ENCODE measurements at regions not wholly inside any gene's neighbourhood (a gene's known extent, or its start where the extent isn't known, plus 50 kb on each side); places are given as distances from the start of the nearest gene placed in this dataset.

DNA sequence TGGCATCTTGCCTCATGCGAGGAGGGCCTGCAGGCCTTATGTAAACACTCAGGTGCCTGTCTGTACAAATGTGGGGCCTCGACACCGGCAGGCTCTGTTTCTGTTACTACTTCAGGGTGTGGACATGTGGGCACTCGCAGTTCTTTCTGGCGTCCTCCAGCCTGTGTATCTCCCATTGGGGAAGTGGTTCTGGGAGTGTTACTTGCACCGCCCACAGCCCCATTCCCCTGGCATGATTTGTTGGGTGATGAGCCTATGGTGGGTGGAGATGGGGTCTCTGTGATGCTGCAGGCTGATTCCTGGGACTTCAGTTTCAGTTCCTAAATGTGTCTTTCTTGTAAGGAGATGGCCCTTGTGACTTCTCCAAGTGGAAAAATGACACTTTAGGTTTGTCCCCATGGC, 82.1 kb upstream of the PITX1 start:
- Histone ChIP-seq H4K20me1 (ENCODE audit: control insufficient read depth, extremely low read depth, insufficient read depth, low read length) (no peaks in the 10 kb centered on the region), H3K4me3 (ENCODE audit: control insufficient read depth in 2 of 3, extremely low read depth in 1 of 3, insufficient read depth in 2 of 3, low read depth in 1 of 3, low read length in 3 of 3) (no peak overlapping the region), H3K27ac (ENCODE audit: control insufficient read depth, insufficient read depth, low read length) (no peak overlapping the region), H3K4me2 (ENCODE audit: control insufficient read depth, extremely low read depth, insufficient read depth, low read depth, low read length) (no peak overlapping the region), H3K9ac (ENCODE audit: control insufficient read depth, extremely low read depth, insufficient read depth, low read length) (no peak overlapping the region), H3K4me1 (ENCODE audit: control insufficient read depth, extremely low read depth, insufficient read depth, low read length) (no peaks in the 10 kb centered on the region), H3K79me2 (ENCODE audit: control insufficient read depth, insufficient read depth, low read length) (no peaks in the 10 kb centered on the region), H3K27me3 (ENCODE audit: control insufficient read depth, extremely low read depth, insufficient read depth, low read length) (peaks cover 8% of the 10 kb centered on the region), H3K9me3 (ENCODE audit: control insufficient read depth, low read depth, low read length) (no peaks in the 10 kb centered on the region), H3K9me1 (ENCODE audit: control insufficient read depth, extremely low read depth, insufficient read depth, low read length) (no peaks in the 10 kb centered on the region), H2AFZ (ENCODE audit: control insufficient read depth, low read length) (peak overlapping the region; percentile 33), H3K36me3 (ENCODE audit: control insufficient read depth in 2 of 2, extremely low read depth in 1 of 2, insufficient read depth in 2 of 2, low read length in 2 of 2) (no peaks in the 10 kb centered on the region)
- FAIRE-seq (no peak), DNase-seq (ENCODE audit: low read depth, low spot score) (no peak)
- dilution Hi-C loops (cut with MboI; ENCODE audit: extremely low pct_ligation_motif_present, low sequenced_read_pairs) = no loop called here
- TF ChIP-seq, protein P1, sequence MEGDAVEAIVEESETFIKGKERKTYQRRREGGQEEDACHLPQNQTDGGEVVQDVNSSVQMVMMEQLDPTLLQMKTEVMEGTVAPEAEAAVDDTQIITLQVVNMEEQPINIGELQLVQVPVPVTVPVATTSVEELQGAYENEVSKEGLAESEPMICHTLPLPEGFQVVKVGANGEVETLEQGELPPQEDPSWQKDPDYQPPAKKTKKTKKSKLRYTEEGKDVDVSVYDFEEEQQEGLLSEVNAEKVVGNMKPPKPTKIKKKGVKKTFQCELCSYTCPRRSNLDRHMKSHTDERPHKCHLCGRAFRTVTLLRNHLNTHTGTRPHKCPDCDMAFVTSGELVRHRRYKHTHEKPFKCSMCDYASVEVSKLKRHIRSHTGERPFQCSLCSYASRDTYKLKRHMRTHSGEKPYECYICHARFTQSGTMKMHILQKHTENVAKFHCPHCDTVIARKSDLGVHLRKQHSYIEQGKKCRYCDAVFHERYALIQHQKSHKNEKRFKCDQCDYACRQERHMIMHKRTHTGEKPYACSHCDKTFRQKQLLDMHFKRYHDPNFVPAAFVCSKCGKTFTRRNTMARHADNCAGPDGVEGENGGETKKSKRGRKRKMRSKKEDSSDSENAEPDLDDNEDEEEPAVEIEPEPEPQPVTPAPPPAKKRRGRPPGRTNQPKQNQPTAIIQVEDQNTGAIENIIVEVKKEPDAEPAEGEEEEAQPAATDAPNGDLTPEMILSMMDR (optimal IDR thresholded peaks at IDR 0.05 in 1 of 3, IDR thresholded peaks at IDR 0.05 in 1 of 3, conservative IDR thresholded peaks at IDR 0.05 in 1 of 3; ENCODE audit: extremely low read depth in 1 of 3, insufficient read depth in 2 of 3, low read length in 3 of 3) = no peak
- no peak for TF ChIP-seq EZH2 (IDR thresholded peaks at IDR 0.05; ENCODE audit: low read length)

GRCh38 chr5:135115591-135115990, 81.6 kb upstream of the PITX1 start:
- no peak overlapping the region for H3K9ac ChIP-seq (ENCODE audit: control insufficient read depth, extremely low read depth, insufficient read depth, low read length)
- H4K20me1 ChIP-seq (ENCODE audit: control insufficient read depth, extremely low read depth, insufficient read depth, low read length) = no peaks in the 10 kb centered on the region
- TF ChIP-seq, protein P1 (optimal IDR thresholded peaks at IDR 0.05 in 1 of 3, IDR thresholded peaks at IDR 0.05 in 1 of 3, conservative IDR thresholded peaks at IDR 0.05 in 1 of 3; ENCODE audit: extremely low read depth in 1 of 3, insufficient read depth in 2 of 3, low read length in 3 of 3) = no peak
- no peak for TF ChIP-seq EZH2 (IDR thresholded peaks at IDR 0.05; ENCODE audit: low read length)
- no peaks in the 10 kb centered on the region for H3K9me1 ChIP-seq (ENCODE audit: control insufficient read depth, extremely low read depth, insufficient read depth, low read length)
- DNase-seq (ENCODE audit: low read depth, low spot score) (no peak), FAIRE-seq (no peak)
- no peak overlapping the region for H3K4me3 ChIP-seq (ENCODE audit: control insufficient read depth in 2 of 3, extremely low read depth in 1 of 3, insufficient read depth in 2 of 3, low read depth in 1 of 3, low read length in 3 of 3)
- H3K79me2 ChIP-seq (ENCODE audit: control insufficient read depth, insufficient read depth, low read length) = no peaks in the 10 kb centered on the region
- no peak overlapping the region for H2AFZ ChIP-seq (ENCODE audit: control insufficient read depth, low read length)
- no peak overlapping the region for H3K27ac ChIP-seq (ENCODE audit: control insufficient read depth, insufficient read depth, low read length)
- no peak overlapping the region for H3K4me2 ChIP-seq (ENCODE audit: control insufficient read depth, extremely low read depth, insufficient read depth, low read depth, low read length)
- no peaks in the 10 kb centered on the region for H3K36me3 ChIP-seq (ENCODE audit: control insufficient read depth in 2 of 2, extremely low read depth in 1 of 2, insufficient read depth in 2 of 2, low read length in 2 of 2)
- dilution Hi-C loops (cut with MboI; ENCODE audit: extremely low pct_ligation_motif_present, low sequenced_read_pairs) = no loop called here
- peaks cover 11% of the 10 kb centered on the region for H3K27me3 ChIP-seq (ENCODE audit: control insufficient read depth, extremely low read depth, insufficient read depth, low read length)
- no peaks in the 10 kb centered on the region for H3K9me3 ChIP-seq (ENCODE audit: control insufficient read depth, low read depth, low read length)
- H3K4me1 ChIP-seq (ENCODE audit: control insufficient read depth, extremely low read depth, insufficient read depth, low read length) = no peaks in the 10 kb centered on the region
